ENCODE measurements at regions not wholly inside any gene's neighbourhood (a gene's known extent, or its start where the extent isn't known, plus 50 kb on each side); places are given as distances from the start of the nearest gene placed in this dataset.

GRCh38 chr6:163883984-163884383 lies 469.5 kb downstream of the QKI start:
- no peaks in the 10 kb centered on the region for H3K36me3 ChIP-seq (replicated peaks; ENCODE audit: insufficient read depth, low read depth)

GRCh38 chr6:163878698-163879097 lies 464.2 kb downstream of the QKI start:
- H3K27ac ChIP-seq = no peak overlapping the region
- 86% methylated on average over 2 of the region's 2 CpGs for WGBS (ENCODE audit: low lambda C conversion rate, missing lambda C conversion rate)
- H3K27me3 ChIP-seq = no peaks in the 10 kb centered on the region

More at GRCh38 chr6:163883984-163884383, 469.5 kb downstream of the QKI start:
- no peaks in the 10 kb centered on the region for H4K20me1 ChIP-seq (ENCODE audit: insufficient read depth, poor library complexity, severe bottlenecking)
- no peak for DNase-seq (ENCODE audit: low spot score)
- no peaks in the 10 kb centered on the region for H3K4me1 ChIP-seq (ENCODE audit: insufficient read depth)
- H3K4me2 ChIP-seq = no peak overlapping the region
- no peaks in the 10 kb centered on the region for H3K79me2 ChIP-seq
- H3K27me3 ChIP-seq = no peaks in the 10 kb centered on the region
- no peak for TF ChIP-seq EZH2 (IDR thresholded peaks at IDR 0.05; ENCODE audit: borderline replicate concordance)
- TF ChIP-seq EZH2phosphoT487 (IDR thresholded peaks at IDR 0.05; ENCODE audit: low read depth, severe bottlenecking, unreplicated experiment) = no peak
- no peak for TF ChIP-seq CTCF (IDR thresholded peaks at IDR 0.05; ENCODE audit: poor library complexity)
- H3K27ac ChIP-seq = no peak overlapping the region
- H3K9me3 ChIP-seq (ENCODE audit: low read depth) = peaks cover 9% of the 10 kb centered on the region
- H2AFZ ChIP-seq = no peak overlapping the region
- 95% methylated on average over 3 of the region's 3 CpGs for WGBS (ENCODE audit: low lambda C conversion rate, missing lambda C conversion rate)
- no peaks in the 10 kb centered on the region for H3K9me2 ChIP-seq (replicated peaks; ENCODE audit: insufficient read depth)
- H3K4me3 ChIP-seq = no peak overlapping the region

GRCh38 chr6:163877877-163878639 lies 463.5 kb downstream of the QKI start:
- no peak overlapping the region for H3K4me2 ChIP-seq
- no peak overlapping the region for H2AFZ ChIP-seq
- no peak for DNase-seq (ENCODE audit: low spot score)
- no peaks in the 10 kb centered on the region for H3K36me3 ChIP-seq (replicated peaks; ENCODE audit: insufficient read depth, low read depth)
- H4K20me1 ChIP-seq (ENCODE audit: insufficient read depth, poor library complexity, severe bottlenecking) = no peaks in the 10 kb centered on the region
- no peaks in the 10 kb centered on the region for H3K27me3 ChIP-seq
- no peaks in the 10 kb centered on the region for H3K9me3 ChIP-seq (ENCODE audit: low read depth)
- no peak for TF ChIP-seq CTCF (IDR thresholded peaks at IDR 0.05; ENCODE audit: poor library complexity)
- no peak for TF ChIP-seq EZH2phosphoT487 (IDR thresholded peaks at IDR 0.05; ENCODE audit: low read depth, severe bottlenecking, unreplicated experiment)
- no peak for TF ChIP-seq EZH2 (IDR thresholded peaks at IDR 0.05; ENCODE audit: borderline replicate concordance)
- no peak overlapping the region for H3K4me3 ChIP-seq
- no peak overlapping the region for H3K27ac ChIP-seq
- no peaks in the 10 kb centered on the region for H3K9me2 ChIP-seq (replicated peaks; ENCODE audit: insufficient read depth)
- no peaks in the 10 kb centered on the region for H3K79me2 ChIP-seq
- no peaks in the 10 kb centered on the region for H3K4me1 ChIP-seq (ENCODE audit: insufficient read depth)
- WGBS (ENCODE audit: low lambda C conversion rate, missing lambda C conversion rate) = 93% methylated on average over 15 of the region's 15 CpGs

More at GRCh38 chr6:163878698-163879097, 464.2 kb downstream of the QKI start:
- DNase-seq (ENCODE audit: low spot score) = no peak
- no peak for TF ChIP-seq EZH2 (IDR thresholded peaks at IDR 0.05; ENCODE audit: borderline replicate concordance)
- no peak for TF ChIP-seq CTCF (IDR thresholded peaks at IDR 0.05; ENCODE audit: poor library complexity)
- no peak for TF ChIP-seq EZH2phosphoT487 (IDR thresholded peaks at IDR 0.05; ENCODE audit: low read depth, severe bottlenecking, unreplicated experiment)
- Histone ChIP-seq H3K79me2 (no peaks in the 10 kb centered on the region), H3K4me1 (ENCODE audit: insufficient read depth) (no peaks in the 10 kb centered on the region), H3K9me3 (ENCODE audit: low read depth) (no peaks in the 10 kb centered on the region), H3K4me2 (no peak overlapping the region), H3K36me3 (replicated peaks; ENCODE audit: insufficient read depth, low read depth) (no peaks in the 10 kb centered on the region), H2AFZ (no peak overlapping the region), H3K9me2 (replicated peaks; ENCODE audit: insufficient read depth) (no peaks in the 10 kb centered on the region), H4K20me1 (ENCODE audit: insufficient read depth, poor library complexity, severe bottlenecking) (no peaks in the 10 kb centered on the region), H3K4me3 (no peak overlapping the region)
